GM21447 (cell line): ENCODE measurements at regions not wholly inside any gene's neighbourhood (a gene's known extent, or its start where the extent isn't known, plus 50 kb on each side); places are given as distances from the start of the nearest gene placed in this dataset.

Experiments
- ATAC-seq: cut with Tn5 transposase; IDR thresholded peaks from one replicate; pipeline ENCODE4 v1.9.1; 2021; ENCODE audit not compliant: unreplicated experiment

DNA sequence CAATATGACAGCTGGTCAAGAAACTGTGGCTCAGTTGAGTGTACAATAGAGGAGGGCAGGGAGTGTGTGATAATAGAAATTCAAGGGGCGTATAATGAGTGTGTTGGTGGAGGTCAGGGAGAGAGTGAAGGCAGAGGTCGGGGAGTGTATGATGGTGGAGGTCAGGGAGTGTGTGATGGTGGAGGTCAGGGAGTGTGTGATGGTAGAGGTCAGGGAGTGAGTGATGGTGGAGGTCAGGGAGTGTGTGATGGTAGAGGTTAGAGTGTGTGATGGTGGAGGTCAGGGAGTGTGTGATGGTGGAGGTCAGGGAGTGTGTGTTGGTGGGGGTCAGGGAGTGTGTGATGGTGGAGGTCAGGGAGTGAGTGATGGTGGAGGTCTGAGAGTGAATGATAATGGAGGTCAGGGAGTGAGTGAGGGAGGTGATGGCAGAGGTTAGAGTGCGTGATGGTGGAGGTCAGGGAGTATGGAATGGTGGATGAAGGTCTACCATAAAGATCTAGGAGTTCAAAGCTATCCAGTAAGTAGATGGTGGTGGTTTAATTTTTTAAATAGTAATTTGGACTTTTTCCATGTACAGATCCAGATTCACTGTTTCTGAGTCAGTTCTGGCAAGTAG is 57.7 kb upstream of the TNS3 start:
- ATAC-seq: no peak

DNA sequence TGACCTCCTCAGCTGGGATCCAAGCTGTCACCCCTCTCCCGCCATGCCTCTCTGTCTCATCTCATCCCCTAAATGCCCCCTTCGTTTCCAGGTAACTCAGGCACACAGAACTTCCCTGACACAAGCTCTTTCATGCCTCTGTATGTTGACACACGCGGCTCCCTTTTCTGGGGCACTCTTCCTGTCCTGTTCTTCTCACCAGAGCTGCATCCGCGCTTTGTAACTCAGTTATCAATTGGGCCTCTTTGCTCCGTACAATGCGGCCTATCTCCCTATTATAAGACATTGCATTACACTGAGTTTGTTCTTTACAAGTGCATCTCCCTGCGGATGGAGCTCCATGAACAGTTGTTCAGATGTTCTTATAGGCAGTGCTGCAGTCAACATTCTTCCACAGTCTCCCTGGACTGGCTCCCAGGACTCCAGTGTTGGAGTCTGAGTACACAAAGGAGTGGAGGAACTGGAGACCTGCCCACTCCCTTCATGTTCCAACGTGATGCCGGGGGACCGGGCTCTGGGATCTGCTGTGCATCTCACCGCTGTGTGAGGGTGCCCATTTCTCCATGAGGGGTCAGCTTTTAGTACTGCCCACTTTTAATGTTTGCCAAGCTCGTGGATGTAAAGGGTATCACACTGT is 56.9 kb upstream of the TNS3 start:
- ATAC-seq: no peak

DNA sequence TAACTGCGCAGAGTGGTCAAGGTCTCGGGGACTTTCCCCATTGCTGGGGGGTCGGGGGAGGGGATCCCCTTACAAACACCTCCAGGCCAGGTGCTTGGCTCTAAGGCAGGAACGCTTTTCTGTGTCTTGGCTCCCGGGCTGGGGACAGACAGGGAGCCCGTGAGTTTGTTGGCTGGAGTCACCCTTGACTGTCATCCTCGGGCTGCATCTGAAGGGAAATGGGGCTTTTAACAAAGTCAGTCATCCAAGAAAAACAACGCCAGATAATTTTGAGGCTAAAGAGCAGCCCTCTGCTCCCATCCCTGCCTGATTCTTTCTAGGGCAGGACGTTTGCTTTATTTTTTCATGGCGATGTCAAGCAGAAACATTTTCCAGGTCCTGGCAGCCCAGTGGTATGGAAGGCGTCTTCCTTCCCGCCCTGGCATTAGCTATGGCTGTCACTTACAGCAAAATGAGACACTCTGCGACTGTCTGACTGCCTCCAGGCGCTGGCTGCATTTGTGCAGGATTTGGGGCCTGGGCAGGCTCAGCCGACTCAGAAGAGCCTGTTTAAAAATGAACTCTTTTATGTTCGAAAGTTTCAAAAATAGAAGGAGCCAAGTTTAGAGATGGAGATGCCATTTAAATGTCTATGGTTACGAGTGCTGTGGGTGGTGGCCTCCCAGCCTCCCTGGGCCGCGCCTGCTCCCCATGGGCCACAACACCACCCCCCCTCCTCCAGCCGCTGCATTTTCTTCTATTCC is 54.7 kb upstream of the TNS3 start:
- no peak for ATAC-seq

DNA sequence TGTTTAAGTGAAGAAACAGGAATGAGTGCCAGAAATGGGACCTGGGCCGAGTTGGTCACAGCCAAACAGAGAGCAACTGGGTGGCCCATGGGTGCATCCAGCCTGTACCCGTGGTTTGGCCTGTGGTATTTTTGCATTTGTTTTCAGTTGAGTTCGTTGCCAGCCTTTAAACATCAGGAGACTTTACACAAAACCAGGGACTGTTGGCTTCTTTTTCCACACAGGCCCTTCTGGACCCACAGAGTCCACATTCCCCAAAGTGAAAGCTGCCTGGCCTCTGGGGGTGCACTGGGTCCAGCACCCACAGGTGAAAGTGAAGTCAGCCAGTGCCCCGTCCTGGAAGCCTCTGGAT is 54.1 kb upstream of the TNS3 start:
- no peak for ATAC-seq

DNA sequence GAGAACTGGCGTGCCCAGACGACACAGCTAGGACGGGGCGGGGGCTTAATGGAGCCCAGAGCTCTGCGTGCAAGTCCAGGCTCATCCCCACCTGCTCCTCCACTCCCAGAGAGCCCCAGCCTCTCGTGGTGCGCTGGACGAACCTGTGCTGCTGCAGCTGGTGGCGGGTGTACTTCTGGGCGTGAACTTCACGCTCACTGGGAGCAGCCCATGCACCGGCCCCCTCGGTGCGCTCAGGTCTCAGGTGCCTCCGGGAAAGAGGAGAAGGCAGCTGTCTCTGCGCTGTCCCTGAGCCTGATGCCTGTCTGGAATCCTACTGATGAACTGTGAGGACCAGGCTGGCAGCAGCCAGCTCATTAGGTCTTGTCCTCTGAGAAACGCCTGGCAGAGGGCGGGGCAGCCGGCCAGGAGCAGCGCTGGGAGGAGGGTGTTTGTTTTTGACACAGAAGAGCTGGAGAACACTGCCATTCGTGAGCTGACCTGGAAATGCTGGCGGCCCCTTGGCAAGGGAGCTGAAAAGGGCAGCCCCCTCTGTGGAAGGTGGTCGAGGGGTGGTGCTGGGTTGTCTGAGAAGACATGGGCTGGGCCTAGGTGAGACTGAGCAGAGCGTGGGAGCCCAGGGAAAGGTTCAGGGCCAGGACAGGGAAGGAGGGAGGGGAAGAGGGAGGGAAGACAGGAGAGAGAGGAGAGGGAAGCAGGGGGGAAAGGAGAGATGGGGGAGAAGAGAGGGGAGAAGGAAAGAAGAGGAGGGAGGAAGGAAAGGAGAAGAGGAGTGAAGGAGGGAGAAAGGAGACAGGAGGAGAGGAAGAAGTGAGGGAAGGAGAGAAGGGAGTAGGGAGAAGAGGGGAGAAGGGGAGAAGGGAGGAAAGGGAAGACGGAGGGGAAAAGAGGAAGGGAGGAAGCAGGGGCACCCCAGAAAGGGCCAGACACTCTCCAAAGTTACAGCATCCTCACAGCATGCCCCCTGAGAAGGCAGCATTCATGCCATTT is 53.5 kb upstream of the TNS3 start:
- ATAC-seq: no peak

DNA sequence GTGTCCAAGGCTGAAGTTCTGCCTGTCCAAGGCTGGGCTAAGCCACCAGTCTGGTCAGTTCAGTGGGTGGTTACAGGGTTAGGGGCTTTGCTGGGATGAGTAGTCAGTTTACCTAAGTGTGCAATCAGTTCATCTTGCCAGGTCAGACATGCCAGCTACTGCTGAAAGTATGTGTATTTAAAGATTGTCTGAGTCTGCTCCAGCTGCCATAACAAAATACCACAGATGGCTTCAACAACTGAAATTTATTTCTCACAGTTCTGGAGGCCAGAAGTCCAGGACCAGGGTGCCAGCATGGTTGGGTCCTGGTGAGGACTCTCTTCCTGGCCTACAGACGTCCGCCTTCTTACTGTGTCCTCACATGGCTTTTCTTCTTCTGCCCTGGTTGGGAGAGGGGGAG is 52.4 kb upstream of the TNS3 start:
- no peak for ATAC-seq

DNA sequence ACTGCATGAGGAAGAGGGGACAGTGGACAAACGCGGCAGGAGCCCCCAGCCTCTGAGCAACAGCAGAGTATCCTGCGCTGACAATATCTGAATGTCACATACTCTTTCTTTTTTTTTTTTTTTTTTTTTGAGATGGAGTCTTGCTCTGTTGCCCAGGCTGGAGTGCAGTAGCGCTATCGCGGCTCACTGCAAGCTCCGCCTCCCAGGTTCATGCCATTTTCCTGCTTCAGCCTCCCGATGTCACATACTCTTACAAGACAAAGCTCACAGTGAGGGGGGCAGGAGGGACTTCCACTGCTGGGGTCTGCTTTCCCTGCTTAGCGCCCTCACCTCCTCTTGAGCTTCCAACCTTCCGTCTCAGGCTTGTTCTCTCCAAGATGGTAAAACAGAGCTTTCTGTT is 51.2 kb upstream of the TNS3 start:
- ATAC-seq: no peak
